NCI-H2107 (cell line): ENCODE measurements at regions not wholly inside any gene's neighbourhood (a gene's known extent, or its start where the extent isn't known, plus 50 kb on each side); places are given as distances from the start of the nearest gene placed in this dataset.
"Not testable (repeated sequence)": the region's sequence is repeated elsewhere in the genome, so short reads cannot be mapped to it uniquely, and the experiment has no call there.

Experiments used
- DNase-seq: peaks from one replicate; lab custom pipeline; 2025; lab: John Stamatoyannopoulos, UW

- no peak for DNase-seq
These were observed 63.2 kb downstream of the NENF start for GRCh38 chr1:212495766-212496494.

GRCh38 chr1:212496682-212497081, 64.0 kb downstream of the NENF start:
- no peak for DNase-seq

- DNase-seq = no peak
These were observed 64.8 kb downstream of the NENF start for GRCh38 chr1:212497553-212497952.

GRCh38 chr1:212498283-212499040, 65.7 kb downstream of the NENF start:
- no peak for DNase-seq

GRCh38 chr1:212500351-212500750, 67.6 kb downstream of the NENF start:
- no peak for DNase-seq

GRCh38 chr1:212500983-212501382, 68.3 kb downstream of the NENF start:
- DNase-seq = no peak

GRCh38 chr1:212503714-212504113, 71.0 kb downstream of the NENF start:
- no peak for DNase-seq

- no peak for DNase-seq
These were observed 71.6 kb downstream of the NENF start for GRCh38 chr1:212504171-212504803.

- no peak for DNase-seq
These were observed 73.9 kb downstream of the NENF start for GRCh38 chr1:212506666-212507065.

- DNase-seq = no peak
These were observed 74.6 kb downstream of the NENF start for GRCh38 chr1:212507369-212507768.

GRCh38 chr1:212512816-212513559, 80.3 kb downstream of the NENF start:
- no peak for DNase-seq

GRCh38 chr1:212513586-212513985, 80.9 kb downstream of the NENF start:
- DNase-seq = no peak

GRCh38 chr1:212514056-212514614, 81.4 kb downstream of the NENF start:
- DNase-seq = no peak

- no peak for DNase-seq
These were observed 82.1 kb downstream of the NENF start for GRCh38 chr1:212514782-212515181.

GRCh38 chr1:212515329-212515760, 82.6 kb downstream of the NENF start:
- DNase-seq = no peak

GRCh38 chr1:212516012-212516411, 83.3 kb downstream of the NENF start:
- not testable (repeated sequence) for DNase-seq

- no peak for DNase-seq
These were observed 85.7 kb downstream of the NENF start for GRCh38 chr1:212518188-212519054.

- no peak for DNase-seq
These were observed 86.4 kb downstream of the NENF start for GRCh38 chr1:212519131-212519530.

GRCh38 chr1:212520299-212520698, 87.6 kb downstream of the NENF start:
- DNase-seq = no peak

GRCh38 chr1:212520746-212521145, 87.8 kb upstream of the ATF3 start:
- DNase-seq = no peak
